Gastrocnemius medialis (tissue), 4 donors: ENCODE measurements at regions not wholly inside any gene's neighbourhood (a gene's known extent, or its start where the extent isn't known, plus 50 kb on each side); places are given as distances from the start of the nearest gene placed in this dataset.

Experiments
- ATAC-seq, 2 donors: fragments of 150-250 bp; one replicate each; pipeline ENCODE4 v1.9.1; 2016
- DNase-seq, 2 donors: peaks; one replicate each; pipeline ENCODE4 v3.0.0-alpha.2; 2019
- H3K27ac ChIP-seq, 4 donors: fragments of 200-600 bp; sonication (generic); 1 replicate in 1 of 4; 2 replicates in 3 of 4; pipeline ENCODE4 v1.5.1; 2016 to 2018; ENCODE audit warnings: mild to moderate bottlenecking in 2 of 4, moderate library complexity in 1 of 4
- H3K27me3 ChIP-seq, 3 donors: fragments of 200-600 bp; sonication (generic) in 2 of 3; 1 replicate in 1 of 3; 2 replicates in 2 of 3; pipeline versions ENCODE4 v1.5.1 to v1.6.0; 2016 to 2019; ENCODE audit warnings: mild to moderate bottlenecking in 1 of 3, moderate library complexity in 1 of 3
- H3K36me3 ChIP-seq, 2 donors: fragments of 200-600 bp; sonication (generic) in 1 of 2; one replicate each; pipeline ENCODE4 v1.5.1; 2017 to 2018
- H3K4me1 ChIP-seq, 2 donors: fragments of 200-600 bp; sonication (generic) in 1 of 2; one replicate each; pipeline ENCODE4 v1.5.1; 2016 to 2017; ENCODE audit warnings: mild to moderate bottlenecking in 2 of 2
- H3K4me3 ChIP-seq, 4 donors: fragments of 200-600 bp; sonication (generic) in 3 of 4; 1 replicate in 1 of 4; 2 replicates in 3 of 4; pipeline ENCODE4 v1.5.1; 2016 to 2019; ENCODE audit warnings: mild to moderate bottlenecking in 2 of 4
- H3K9me3 ChIP-seq, 3 donors: fragments of 200-600 bp; sonication (generic) in 2 of 3; 1 replicate in 1 of 3; 2 replicates in 2 of 3; pipeline ENCODE4 v1.5.1; 2016 to 2019
- POLR2A ChIP-seq, 2 donors: fragments of 450-650 bp; IDR thresholded peaks; one replicate each; pipeline ENCODE4 v1.6.1; 2017; ENCODE audit warnings: antibody characterized with exemption in 2 of 2, mild to moderate bottlenecking in 2 of 2, moderate library complexity in 2 of 2
- in situ Hi-C, 4 donors: fragments of 200-750 bp; cut with MboI; loops; one replicate each; pipeline versions ENCODE4 v1.15.0 to v1.8.0; 2017; ENCODE audit warnings: low sequenced_read_pairs in 4 of 4
- intact Hi-C: fragments of 100-400 bp; cut with DNase I; formaldehyde crosslinking; loops from one replicate; pipeline ENCODE4 v1.15.1; 2023; ENCODE audit warnings: low total_unique reads
- TF ChIP-seq, protein P1 (sequence below), 5 experiments: fragments of 450-650 bp in 3 of 5; fragments of 200-600 bp in 2 of 5; sonication (generic) in 2 of 5; IDR thresholded peaks in 4 of 5; conservative IDR thresholded peaks in 1 of 5; 1 replicate in 4 of 5; 2 replicates in 1 of 5; pipeline ENCODE4 v1.5.1; 2016 to 2019; ENCODE audit warnings: antibody characterized with exemption in 5 of 5, mild to moderate bottlenecking in 3 of 5, moderate library complexity in 3 of 5

- no peak for DNase-seq
- no peaks in the 10 kb centered on the region for H3K4me1 ChIP-seq
- no peak for ATAC-seq
- H3K36me3 ChIP-seq: no peaks in the 10 kb centered on the region
- H3K27ac ChIP-seq: no peak overlapping the region
- H3K9me3 ChIP-seq: no peaks in the 10 kb centered on the region
- TF ChIP-seq, protein P1, sequence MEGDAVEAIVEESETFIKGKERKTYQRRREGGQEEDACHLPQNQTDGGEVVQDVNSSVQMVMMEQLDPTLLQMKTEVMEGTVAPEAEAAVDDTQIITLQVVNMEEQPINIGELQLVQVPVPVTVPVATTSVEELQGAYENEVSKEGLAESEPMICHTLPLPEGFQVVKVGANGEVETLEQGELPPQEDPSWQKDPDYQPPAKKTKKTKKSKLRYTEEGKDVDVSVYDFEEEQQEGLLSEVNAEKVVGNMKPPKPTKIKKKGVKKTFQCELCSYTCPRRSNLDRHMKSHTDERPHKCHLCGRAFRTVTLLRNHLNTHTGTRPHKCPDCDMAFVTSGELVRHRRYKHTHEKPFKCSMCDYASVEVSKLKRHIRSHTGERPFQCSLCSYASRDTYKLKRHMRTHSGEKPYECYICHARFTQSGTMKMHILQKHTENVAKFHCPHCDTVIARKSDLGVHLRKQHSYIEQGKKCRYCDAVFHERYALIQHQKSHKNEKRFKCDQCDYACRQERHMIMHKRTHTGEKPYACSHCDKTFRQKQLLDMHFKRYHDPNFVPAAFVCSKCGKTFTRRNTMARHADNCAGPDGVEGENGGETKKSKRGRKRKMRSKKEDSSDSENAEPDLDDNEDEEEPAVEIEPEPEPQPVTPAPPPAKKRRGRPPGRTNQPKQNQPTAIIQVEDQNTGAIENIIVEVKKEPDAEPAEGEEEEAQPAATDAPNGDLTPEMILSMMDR (IDR thresholded peaks at IDR 0.05 in 4 of 5, conservative IDR thresholded peaks at IDR 0.05 in 1 of 5): no peak
- no peak for TF ChIP-seq POLR2A (IDR thresholded peaks at IDR 0.05)
- in situ Hi-C loops: no loop called here
- no peaks in the 10 kb centered on the region for H3K27me3 ChIP-seq
- no peak overlapping the region for H3K4me3 ChIP-seq
- intact Hi-C loops: no loop called here
Measured at GRCh38 chr21:22842875-22843274, 1844.7 kb downstream of the NCAM2 start.

DNA sequence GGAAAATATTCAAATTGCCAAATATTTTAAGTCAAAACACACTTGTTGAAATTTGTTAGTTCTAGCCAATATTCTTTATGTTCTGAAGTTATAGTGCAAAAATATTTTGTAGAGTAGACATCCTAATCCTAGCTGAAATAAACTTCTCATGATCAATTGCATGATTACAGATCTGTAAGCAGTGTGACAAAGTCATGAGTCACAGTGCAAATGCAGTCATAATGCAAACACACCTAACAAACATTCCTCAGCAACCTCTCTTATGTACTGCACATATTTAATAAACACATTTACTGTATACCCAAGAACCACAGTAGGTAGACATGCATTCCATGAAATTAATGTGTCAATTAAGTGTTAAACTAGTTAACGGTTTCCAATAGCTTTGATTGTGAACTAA is 1857.4 kb downstream of the NCAM2 start:
- in situ Hi-C loops (no loop called here), intact Hi-C loops (no loop called here)
- ATAC-seq (no peak), DNase-seq (no peak)
- Histone ChIP-seq H3K9me3 (no peaks in the 10 kb centered on the region), H3K4me3 (no peak overlapping the region), H3K36me3 (no peaks in the 10 kb centered on the region), H3K4me1 (no peaks in the 10 kb centered on the region), H3K27ac (no peak overlapping the region), H3K27me3 (no peaks in the 10 kb centered on the region)
- TF ChIP-seq, protein P1 (IDR thresholded peaks at IDR 0.05 in 4 of 5, conservative IDR thresholded peaks at IDR 0.05 in 1 of 5): no peak
- no peak for TF ChIP-seq POLR2A (IDR thresholded peaks at IDR 0.05)

GRCh38 chr21:22871692-22872091 is 1873.5 kb downstream of the NCAM2 start:
- ATAC-seq (no peak), DNase-seq (no peak)
- Histone ChIP-seq H3K27ac (no peak overlapping the region), H3K4me1 (no peaks in the 10 kb centered on the region), H3K4me3 (no peak overlapping the region), H3K27me3 (no peaks in the 10 kb centered on the region), H3K36me3 (no peaks in the 10 kb centered on the region), H3K9me3 (no peaks in the 10 kb centered on the region)
- in situ Hi-C loops (no loop called here), intact Hi-C loops (no loop called here)
- TF ChIP-seq, protein P1 (IDR thresholded peaks at IDR 0.05 in 4 of 5, conservative IDR thresholded peaks at IDR 0.05 in 1 of 5): no peak
- no peak for TF ChIP-seq POLR2A (IDR thresholded peaks at IDR 0.05)

- intact Hi-C loops (no loop called here), in situ Hi-C loops (no loop called here)
- TF ChIP-seq POLR2A (IDR thresholded peaks at IDR 0.05): no peak
- TF ChIP-seq, protein P1 (IDR thresholded peaks at IDR 0.05 in 4 of 5, conservative IDR thresholded peaks at IDR 0.05 in 1 of 5): no peak
- Histone ChIP-seq H3K4me1 (no peaks in the 10 kb centered on the region), H3K27me3 (no peaks in the 10 kb centered on the region), H3K9me3 (no peaks in the 10 kb centered on the region), H3K4me3 (no peak overlapping the region), H3K36me3 (no peaks in the 10 kb centered on the region), H3K27ac (no peak overlapping the region)
- no peak for DNase-seq
- ATAC-seq: no peak
Measured at GRCh38 chr21:22880573-22880972, 1882.4 kb downstream of the NCAM2 start.

- Histone ChIP-seq H3K9me3 (no peaks in the 10 kb centered on the region), H3K4me3 (no peak overlapping the region), H3K36me3 (no peaks in the 10 kb centered on the region), H3K4me1 (no peaks in the 10 kb centered on the region), H3K27ac (no peak overlapping the region), H3K27me3 (no peaks in the 10 kb centered on the region)
- intact Hi-C loops: no loop called here
- no peak for ATAC-seq
- in situ Hi-C loops: no loop called here
- DNase-seq: no peak
- TF ChIP-seq POLR2A (IDR thresholded peaks at IDR 0.05): no peak
- TF ChIP-seq, protein P1 (IDR thresholded peaks at IDR 0.05 in 4 of 5, conservative IDR thresholded peaks at IDR 0.05 in 1 of 5): no peak
Measured at GRCh38 chr21:22881131-22881530, 1882.9 kb downstream of the NCAM2 start.
